ENCODE measurements at regions not wholly inside any gene's neighbourhood (a gene's known extent, or its start where the extent isn't known, plus 50 kb on each side); places are given as distances from the start of the nearest gene placed in this dataset.

DNA sequence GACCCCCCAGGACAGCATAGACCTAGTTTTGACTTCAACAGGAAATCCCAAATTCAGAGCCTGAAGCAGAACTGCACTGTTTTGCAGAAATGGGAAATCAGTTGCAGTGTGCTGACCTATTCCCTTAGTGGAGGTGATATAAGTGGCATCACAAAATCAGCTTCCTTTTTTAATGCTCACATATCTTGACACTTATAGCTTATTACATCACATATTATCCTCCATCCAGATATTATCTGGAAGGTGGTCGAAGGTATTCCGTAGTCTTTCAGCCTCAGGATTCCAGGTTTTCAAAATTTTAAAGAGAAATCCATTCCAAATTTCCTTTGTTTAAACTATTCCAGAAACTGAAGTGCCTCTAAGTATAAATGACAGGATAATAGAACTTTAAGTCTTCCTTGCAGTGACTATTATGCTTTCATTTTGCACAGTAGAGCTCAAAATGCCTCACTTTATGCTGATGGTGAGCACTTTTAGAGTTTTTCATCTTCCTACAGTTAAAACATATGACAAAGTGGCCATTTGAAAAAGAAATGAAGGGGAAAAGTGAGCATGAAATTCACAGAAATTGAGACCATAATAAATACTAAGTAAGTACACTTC, 106.4 kb upstream of the DPYD start:
- in situ Hi-C loops (cut with MboI; ENCODE audit: low sequenced_read_pairs, unreplicated experiment): loop anchor here (25.0 kb wide), 1 partner anchor 215 kb away; no protein-coding TSS in a partner anchor
- DNase-seq (ENCODE audit: low spot score): no peak
- TF ChIP-seq CTCF (IDR thresholded peaks at IDR 0.05; ENCODE audit: borderline replicate concordance, control extremely low read depth, extremely low read depth, insufficient read depth, missing control alignments): no peak

GRCh38 chr1:98025858-98026257, 105.0 kb upstream of the DPYD start:
- no peak for TF ChIP-seq CTCF (IDR thresholded peaks at IDR 0.05; ENCODE audit: borderline replicate concordance, control extremely low read depth, extremely low read depth, insufficient read depth, missing control alignments)
- no peak for DNase-seq (ENCODE audit: low spot score)
- in situ Hi-C loops (cut with MboI; ENCODE audit: low sequenced_read_pairs, unreplicated experiment): loop anchor here (25.0 kb wide), 1 partner anchor 214 kb away; no protein-coding TSS in a partner anchor

GRCh38 chr1:98021126-98021525, 100.3 kb upstream of the DPYD start:
- no peak for TF ChIP-seq CTCF (IDR thresholded peaks at IDR 0.05; ENCODE audit: borderline replicate concordance, control extremely low read depth, extremely low read depth, insufficient read depth, missing control alignments)
- in situ Hi-C loops (cut with MboI; ENCODE audit: low sequenced_read_pairs, unreplicated experiment): no loop called here
- DNase-seq (ENCODE audit: low spot score): no peak

GRCh38 chr1:98019747-98020146, 98.9 kb upstream of the DPYD start:
- TF ChIP-seq CTCF (IDR thresholded peaks at IDR 0.05; ENCODE audit: borderline replicate concordance, control extremely low read depth, extremely low read depth, insufficient read depth, missing control alignments): no peak
- in situ Hi-C loops (cut with MboI; ENCODE audit: low sequenced_read_pairs, unreplicated experiment): no loop called here
- no peak for DNase-seq (ENCODE audit: low spot score)

DNA sequence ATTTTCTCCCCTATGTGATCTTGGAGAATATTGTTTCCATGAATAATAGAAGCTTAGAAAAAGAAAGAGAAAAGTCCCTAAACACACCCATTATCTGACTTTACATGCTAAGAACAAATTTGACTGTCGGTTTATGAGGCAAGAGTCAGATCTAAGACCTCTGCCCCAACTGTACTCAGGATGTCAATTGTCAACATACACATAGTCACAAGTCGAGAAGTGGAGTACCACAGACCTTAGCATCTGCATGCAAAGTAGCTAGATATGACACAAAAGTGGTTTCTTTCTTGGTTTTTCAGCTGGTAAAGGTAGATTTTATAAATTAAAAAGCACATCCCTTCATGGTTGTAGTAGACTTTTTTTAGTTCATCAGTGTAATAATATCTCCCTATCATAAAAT, 97.2 kb upstream of the DPYD start:
- in situ Hi-C loops (cut with MboI; ENCODE audit: low sequenced_read_pairs, unreplicated experiment): no loop called here
- TF ChIP-seq CTCF (IDR thresholded peaks at IDR 0.05; ENCODE audit: borderline replicate concordance, control extremely low read depth, extremely low read depth, insufficient read depth, missing control alignments): no peak
- no peak for DNase-seq (ENCODE audit: low spot score)

DNA sequence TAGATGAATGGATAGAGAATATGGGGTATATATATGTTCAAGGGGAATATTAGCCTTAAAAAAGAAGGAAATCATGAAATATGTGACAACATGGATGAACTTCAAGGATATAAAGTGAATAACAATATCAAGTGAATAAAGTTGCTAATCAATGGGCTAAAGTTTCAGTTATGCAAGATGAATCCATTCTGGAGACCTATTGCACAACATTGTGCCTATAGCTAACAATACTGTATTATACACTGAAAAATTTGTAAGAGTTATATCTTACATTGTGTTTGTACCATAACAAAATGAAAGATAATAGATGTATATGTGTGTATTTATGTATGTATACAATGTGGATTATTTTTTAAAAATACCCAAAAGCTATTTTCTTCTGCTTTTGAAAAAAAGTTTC, 96.3 kb upstream of the DPYD start:
- no peak for TF ChIP-seq CTCF (IDR thresholded peaks at IDR 0.05; ENCODE audit: borderline replicate concordance, control extremely low read depth, extremely low read depth, insufficient read depth, missing control alignments)
- in situ Hi-C loops (cut with MboI; ENCODE audit: low sequenced_read_pairs, unreplicated experiment): no loop called here
- no peak for DNase-seq (ENCODE audit: low spot score)

Data from GM13976 (cell line).